SK-N-SH (cell line): ENCODE measurements at regions not wholly inside any gene's neighbourhood (a gene's known extent, or its start where the extent isn't known, plus 50 kb on each side); places are given as distances from the start of the nearest gene placed in this dataset.

Experiments
- CTCF ChIP-seq: fragments of 200-600 bp; sonication (generic); IDR thresholded peaks from 2 replicates; pipeline ENCODE4 v1.6.1; 2017; ENCODE audit warnings: antibody characterized with exemption, mild to moderate bottlenecking, moderate library complexity
- EP300 ChIP-seq, 2 experiments: IDR thresholded peaks; 2 replicates each; pipeline versions ENCODE4 v1.4.0 to v1.6.1; 2012; ENCODE audit warnings: borderline replicate concordance in 1 of 2, low read depth in 1 of 2, low read length in 1 of 2
- FOXJ3 ChIP-seq: sonication (generic); formaldehyde crosslinking; IDR thresholded peaks from 2 replicates; pipeline ENCODE4 v1.5.1; 2020; ENCODE audit warnings: mild to moderate bottlenecking, missing genetic modification reagents
- POLR2AphosphoS5 ChIP-seq: IDR thresholded peaks from 2 replicates; pipeline ENCODE4 v1.6.1; 2012; ENCODE audit warnings: low read depth, low read length
- RCOR1 ChIP-seq: fragments of 150-350 bp; IDR thresholded peaks from 2 replicates; pipeline ENCODE4 v1.6.1; 2017; ENCODE audit warnings: antibody characterized with exemption, low read length
- TAF1 ChIP-seq: IDR thresholded peaks from 2 replicates; pipeline ENCODE4 v1.6.1; 2012; ENCODE audit warnings: low read depth, mild to moderate bottlenecking, low read length, moderate library complexity, borderline replicate concordance

- TF ChIP-seq CTCF (peak; percentile 52), TAF1 (no peak), POLR2AphosphoS5 (no peak), RCOR1 (no peak), EP300 (IDR thresholded peaks at IDR 0.05; ENCODE audit: borderline replicate concordance in 1 of 2, low read depth in 1 of 2, low read length in 1 of 2) (no peak), FOXJ3 (CRISPR knock-in tag) (no peak)
These were observed 65.8 kb upstream of the PRSS58 start for GRCh38 chr7:142323706-142324105.
